Transverse colon (tissue), 4 donors: ENCODE measurements at regions not wholly inside any gene's neighbourhood (a gene's known extent, or its start where the extent isn't known, plus 50 kb on each side); places are given as distances from the start of the nearest gene placed in this dataset.
A peak's percentile ranks its signal among the peaks of the same experiment; 100 is the strongest.

Experiments used
- DNase-seq: peaks from one replicate; pipeline ENCODE4 v3.0.0-alpha.2; 2019
- H3K27ac ChIP-seq, 4 donors: fragments of 200-600 bp; sonication (generic); 2 replicates each; pipeline ENCODE4 v1.5.1; 2016 to 2018; ENCODE audit warnings: inconsistent platforms in 4 of 4
- H3K27me3 ChIP-seq: fragments of 200-600 bp; sonication (generic); 2 replicates; pipeline ENCODE4 v1.5.1; 2017; ENCODE audit warnings: inconsistent platforms
- H3K36me3 ChIP-seq, 4 donors: fragments of 200-600 bp; sonication (generic); 2 replicates each; pipeline ENCODE4 v1.5.1; 2017 to 2019; ENCODE audit warnings: inconsistent platforms in 4 of 4
- H3K4me1 ChIP-seq, 4 donors: fragments of 200-600 bp; sonication (generic); 2 replicates each; pipeline ENCODE4 v1.5.1; 2017 to 2020; ENCODE audit warnings: inconsistent platforms in 4 of 4
- H3K4me3 ChIP-seq, 4 donors: fragments of 200-600 bp; sonication (generic); 1 replicate in 1 of 4; 2 replicates in 3 of 4; pipeline versions ENCODE4 v1.5.1 to v1.6.1; 2017 to 2019; ENCODE audit warnings: inconsistent platforms in 4 of 4
- H3K9me3 ChIP-seq, 2 donors: fragments of 200-600 bp; sonication (generic); 2 replicates each; pipeline ENCODE4 v1.5.1; 2017 to 2019; ENCODE audit warnings: inconsistent platforms in 2 of 2
- CTCF ChIP-seq, 5 experiments: fragments of 200-600 bp in 3 of 5; fragments of 450-650 bp in 2 of 5; sonication (generic) in 3 of 5; IDR thresholded peaks; 1 replicate in 2 of 5; 2 replicates in 3 of 5; pipeline ENCODE4 v1.5.1; 2016 to 2017; ENCODE audit warnings: antibody characterized with exemption in 5 of 5, inconsistent platforms in 3 of 5, mild to moderate bottlenecking in 2 of 5, moderate library complexity in 1 of 5
- EP300 ChIP-seq: sonication (generic); formaldehyde crosslinking; IDR thresholded peaks from one replicate; pipeline ENCODE4 v1.6.1; 2017; ENCODE audit warnings: antibody characterized with exemption, low read depth
- POLR2A ChIP-seq: fragments of 450-650 bp; IDR thresholded peaks from one replicate; pipeline ENCODE4 v1.6.1; 2016; ENCODE audit warnings: antibody characterized with exemption, mild to moderate bottlenecking, moderate library complexity
- POLR2AphosphoS5 ChIP-seq, 3 donors: sonication (generic); formaldehyde crosslinking; IDR thresholded peaks; one replicate each; pipeline ENCODE4 v1.6.1; 2016; ENCODE audit warnings: antibody characterized with exemption in 3 of 3
- WGBS, 2 donors: methylation state at CpG; one replicate each; pipeline ENCODE4 v1.1.5; 2018; ENCODE audit warnings: low coverage in 1 of 2; 5-methylcytosine and 5-hydroxymethylcytosine counted together
- in situ Hi-C, 4 donors: fragments of 200-750 bp; cut with MboI; loops; one replicate each; pipeline versions ENCODE4 v1.15.0 to v1.15.1; 2017; ENCODE audit warnings: low sequenced_read_pairs in 3 of 4, low pct_ligation_motif_present in 1 of 4, low pct_unique_long_range_greater_than_20kb in 1 of 4
- intact Hi-C: fragments of 100-400 bp; cut with DNase I; formaldehyde crosslinking; loops from one replicate; pipeline ENCODE4 v1.15.1; 2023; ENCODE audit warnings: low total_unique reads

GRCh38 chr7:116315803-116316202, 105.5 kb downstream of the TES start:
- peaks cover 3 to 11% (median 4%) of the 10 kb centered on the region in 4 donors for H3K4me1 ChIP-seq
- no peaks in the 10 kb centered on the region for H3K36me3 ChIP-seq
- no peak for DNase-seq
- TF ChIP-seq EP300 (no peak), POLR2A (no peak), POLR2AphosphoS5 (IDR thresholded peaks at IDR 0.05) (no peak), CTCF (IDR thresholded peaks at IDR 0.05) (no peak)
- no peaks in the 10 kb centered on the region for H3K27me3 ChIP-seq
- WGBS, 2 donors, result 60 to 73% methylated on average over 3 of the region's 3 CpGs
- no peaks in the 10 kb centered on the region for H3K9me3 ChIP-seq
- H3K27ac ChIP-seq, result peak overlapping the region in 2 of 4 donors; percentile 27 to 76
- H3K4me3 ChIP-seq, result no peak overlapping the region
- in situ Hi-C loops, result no loop called here
- intact Hi-C loops, result no loop called here

- intact Hi-C loops, result no loop called here
- peak overlapping the region; percentile 30 to 76 (median 68) for H3K27ac ChIP-seq
- in situ Hi-C loops, result no loop called here
Observed at GRCh38 chr7:116316838-116317628, 106.7 kb downstream of the TES start.

GRCh38 chr7:116317907-116318306, 107.6 kb downstream of the TES start:
- H3K27ac ChIP-seq, result peak overlapping the region; percentile 30 to 76 (median 68)
- no peak for DNase-seq
- intact Hi-C loops, result no loop called here

More at GRCh38 chr7:116316838-116317628, 106.7 kb downstream of the TES start:
- Histone ChIP-seq H3K27me3 (no peaks in the 10 kb centered on the region), H3K36me3 (no peaks in the 10 kb centered on the region), H3K4me3 (no peak overlapping the region), H3K4me1 (peaks cover 3 to 11% (median 4%) of the 10 kb centered on the region in 4 donors), H3K9me3 (no peaks in the 10 kb centered on the region)
- 50 to 57% methylated on average over 4 to 7 of the region's 7 CpGs for WGBS, 2 donors
- peak; percentile 40 to 62 (median 49) for TF ChIP-seq POLR2AphosphoS5 (IDR thresholded peaks at IDR 0.05)
- TF ChIP-seq POLR2A, result no peak
- no peak for DNase-seq

GRCh38 chr7:116322541-116322940, 112.2 kb downstream of the TES start:
- Histone ChIP-seq H3K4me3 (no peak overlapping the region), H3K27ac (no peak overlapping the region), H3K36me3 (no peaks in the 10 kb centered on the region), H3K27me3 (no peaks in the 10 kb centered on the region), H3K9me3 (no peaks in the 10 kb centered on the region), H3K4me1 (peaks cover 0 to 3% (median 1%) of the 10 kb centered on the region in 4 donors)
- WGBS, 2 donors, result 89 to 92% methylated on average over 2 of the region's 2 CpGs
- intact Hi-C loops, result no loop called here
- DNase-seq, result no peak
- in situ Hi-C loops, result no loop called here
- TF ChIP-seq EP300, result no peak
- no peak for TF ChIP-seq POLR2AphosphoS5 (IDR thresholded peaks at IDR 0.05)
- no peak for TF ChIP-seq CTCF (IDR thresholded peaks at IDR 0.05)
- no peak for TF ChIP-seq POLR2A

More at GRCh38 chr7:116317907-116318306, 107.6 kb downstream of the TES start:
- TF ChIP-seq EP300, result no peak
- no peak for TF ChIP-seq CTCF (IDR thresholded peaks at IDR 0.05)
- no peak for TF ChIP-seq POLR2AphosphoS5 (IDR thresholded peaks at IDR 0.05)
- no peak for TF ChIP-seq POLR2A
- in situ Hi-C loops, result no loop called here
- H3K9me3 ChIP-seq, result no peaks in the 10 kb centered on the region
- 84 to 87% methylated on average over 4 of the region's 4 CpGs for WGBS, 2 donors
- H3K4me3 ChIP-seq, result no peak overlapping the region
- H3K36me3 ChIP-seq, result no peaks in the 10 kb centered on the region
- no peaks in the 10 kb centered on the region for H3K27me3 ChIP-seq
- H3K4me1 ChIP-seq, result peaks cover 3 to 11% (median 4%) of the 10 kb centered on the region in 4 donors
